ENCODE measurements at regions not wholly inside any gene's neighbourhood (a gene's known extent, or its start where the extent isn't known, plus 50 kb on each side); places are given as distances from the start of the nearest gene placed in this dataset.

GRCh38 chr1:112044745-112045144 is 55.3 kb upstream of the KCND3 start:
- Histone ChIP-seq H4K20me1 (ENCODE audit: insufficient read depth, low read length) (no peaks in the 10 kb centered on the region), H3K18ac (ENCODE audit: low read depth, low read length) (no peak overlapping the region), H3K4me2 (ENCODE audit: low read depth, low read length) (no peak overlapping the region), H3K4me3 (ENCODE audit: insufficient read depth, low read depth, low read length) (no peak overlapping the region), H3K36me3 (ENCODE audit: control insufficient read depth, insufficient read depth, low read length) (no peaks in the 10 kb centered on the region), H3K27me3 (ENCODE audit: control insufficient read depth, insufficient read depth, low read length) (no peaks in the 10 kb centered on the region), H2BK20ac (ENCODE audit: low read depth, low read length) (no peak overlapping the region), H3K23ac (ENCODE audit: low read depth, low read length) (no peak overlapping the region), H4K5ac (ENCODE audit: low read depth, low read length) (no peak overlapping the region), H3K56ac (ENCODE audit: extremely low read depth, insufficient read depth, low read length) (no peak overlapping the region), H3K9me3 (ENCODE audit: control insufficient read depth, insufficient read depth, low read length) (no peaks in the 10 kb centered on the region), H3K4me1 (ENCODE audit: control insufficient read depth, insufficient read depth, low read length) (no peaks in the 10 kb centered on the region), H2AFZ (replicated peaks; ENCODE audit: low read length, poor library complexity) (no peak overlapping the region), H4K91ac (ENCODE audit: insufficient read depth, low read depth, low read length) (no peak overlapping the region), H3K14ac (replicated peaks; ENCODE audit: low read depth, low read length) (no peak overlapping the region), H2BK5ac (ENCODE audit: low read depth, low read length, poor library complexity, severe bottlenecking) (no peak overlapping the region), H3K9me1 (ENCODE audit: insufficient read depth, low read length) (no peaks in the 10 kb centered on the region), H2AK9ac (replicated peaks; ENCODE audit: low read depth, low read length, poor library complexity) (no peak overlapping the region), H3K27ac (ENCODE audit: insufficient read depth, low read length) (no peak overlapping the region), H2BK15ac (ENCODE audit: low read depth, low read length) (no peak overlapping the region), H4K8ac (ENCODE audit: low read depth in 2 of 2, low read length in 2 of 2) (no peak overlapping the region), H3K4ac (ENCODE audit: low read depth, low read length) (no peak overlapping the region), H3K9ac (ENCODE audit: low read depth, low read length) (no peak overlapping the region), H3K79me1 (ENCODE audit: low read depth in 1 of 2, low read length in 2 of 2) (no peaks in the 10 kb centered on the region), H2BK120ac (ENCODE audit: low read depth, low read length) (no peak overlapping the region), H2AK5ac (ENCODE audit: low read depth, low read length) (no peak overlapping the region)
- ATAC-seq (ENCODE audit: low read depth) (no peak), DNase-seq (no peak)
- no TSS peak for BruUV-seq (replicated peaks)
- ChIA-PET POLR2A (ENCODE audit: unreplicated experiment) (no interaction called here), CTCF (no interaction called here)
- WGBS, 2 experiments (ENCODE audit: extremely low coverage in 2 of 2, insufficient read length in 1 of 2): 60% methylated on average over 1 of the region's 3 CpGs; no CpG with 5 or more reads in 1 of the 2 experiments
- intact Hi-C loops (cut with micrococcal nuclease) (no loop called here), dilution Hi-C loops (cut with HindIII; ENCODE audit: low sequenced_read_pairs, unreplicated experiment) (no loop called here), in situ Hi-C loops (cut with MboI; ENCODE audit: low sequenced_read_pairs) (no loop called here)
- TF ChIP-seq MAZ (IDR thresholded peaks at IDR 0.05; ENCODE audit: borderline replicate concordance, low read depth, low read length) (no peak), CTCF (conservative IDR thresholded peaks at IDR 0.05; ENCODE audit: low read depth, low read length) (no peak)
